Stimulated activated CD4-positive, alpha-beta T cell treated with anti-CD3 and anti-CD28 coated beads, TNF-alpha, amount 100 ng/mL, for 48 hours (primary cell): ENCODE measurements at regions not wholly inside any gene's neighbourhood (a gene's known extent, or its start where the extent isn't known, plus 50 kb on each side); places are given as distances from the start of the nearest gene placed in this dataset.
A peak's percentile ranks its signal among the peaks of the same experiment; 100 is the strongest.

Experiments used
- DNase-seq, 3 donors: peaks; one replicate each; pipeline ENCODE4 v3.0.0-alpha.2; 2020; ENCODE audit warnings: low read depth in 3 of 3

GRCh38 chr3:193780397-193780796 lies 187.4 kb downstream of the OPA1 start:
- DNase-seq, result no peak

DNA sequence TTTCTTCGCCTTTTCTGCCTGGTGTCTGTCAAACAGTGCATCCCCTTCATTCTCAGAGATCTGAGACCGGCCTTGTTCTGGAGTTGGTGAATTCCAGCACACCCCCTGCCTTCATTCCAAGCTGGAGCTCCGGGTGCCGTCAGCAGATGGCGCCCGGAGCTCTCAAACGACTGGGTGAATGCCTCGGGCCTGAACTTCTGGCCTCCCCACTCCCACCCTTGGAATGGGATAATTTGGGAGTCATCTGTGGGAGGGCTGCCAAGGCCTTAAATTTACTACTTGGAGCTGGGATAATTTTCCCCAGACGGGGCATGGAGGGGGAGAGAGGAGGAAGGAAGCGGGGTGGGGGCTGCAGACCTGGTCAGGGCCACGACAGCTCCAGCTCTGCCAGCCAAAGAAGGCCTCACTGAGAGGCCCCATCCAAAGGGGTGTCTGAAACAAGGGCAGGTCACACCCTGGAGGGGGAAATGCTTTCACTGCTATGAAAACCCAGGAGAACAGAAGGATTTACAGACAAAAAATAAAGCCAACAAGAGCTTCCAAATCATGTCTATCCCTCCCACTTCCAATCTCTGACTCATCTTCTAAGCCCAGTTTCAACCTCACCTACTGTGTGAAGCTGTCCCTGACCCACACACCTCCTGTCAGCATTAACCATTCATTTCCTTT lies 187.9 kb downstream of the OPA1 start:
- peak in 2 of 3 donors; percentile 8 to 11 for DNase-seq

DNA sequence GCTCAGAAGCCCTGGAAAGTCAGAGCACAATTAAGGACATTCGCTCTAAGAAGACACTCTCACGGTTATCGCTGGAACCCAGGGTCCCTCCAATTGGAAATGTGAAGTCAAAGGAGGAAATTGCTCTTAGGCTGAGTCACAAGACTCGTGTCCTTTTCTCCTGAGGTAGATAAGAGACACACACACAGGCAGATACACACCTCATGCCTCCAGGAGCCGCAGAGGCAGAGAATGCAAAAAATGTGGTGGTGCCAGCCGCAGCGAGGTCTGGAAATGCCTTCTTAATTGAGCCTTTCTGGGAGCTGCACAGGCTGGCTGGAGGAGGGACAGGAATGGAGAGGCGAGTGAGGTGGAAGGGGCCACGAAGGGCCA lies 189.3 kb downstream of the OPA1 start:
- no peak for DNase-seq

DNA sequence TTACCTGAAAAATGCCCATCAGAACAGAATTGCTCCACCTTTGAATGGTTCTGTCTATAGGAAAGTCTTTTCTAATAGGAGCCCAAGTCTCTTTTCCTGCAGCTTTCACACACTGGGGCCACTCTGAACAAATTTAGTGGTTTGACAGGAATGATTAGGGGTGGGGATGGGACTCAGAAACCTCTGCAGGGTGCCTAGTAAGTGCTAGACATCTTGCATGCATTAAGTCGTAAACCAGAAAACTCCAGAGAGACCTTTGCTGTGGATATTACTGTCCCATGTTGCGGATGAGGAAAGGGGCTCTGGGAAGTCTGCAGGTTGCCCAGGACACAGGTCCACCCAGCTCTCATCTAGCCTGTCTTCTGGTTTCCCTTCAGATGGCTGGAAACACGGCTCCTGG lies 189.7 kb downstream of the OPA1 start:
- DNase-seq, result no peak

DNA sequence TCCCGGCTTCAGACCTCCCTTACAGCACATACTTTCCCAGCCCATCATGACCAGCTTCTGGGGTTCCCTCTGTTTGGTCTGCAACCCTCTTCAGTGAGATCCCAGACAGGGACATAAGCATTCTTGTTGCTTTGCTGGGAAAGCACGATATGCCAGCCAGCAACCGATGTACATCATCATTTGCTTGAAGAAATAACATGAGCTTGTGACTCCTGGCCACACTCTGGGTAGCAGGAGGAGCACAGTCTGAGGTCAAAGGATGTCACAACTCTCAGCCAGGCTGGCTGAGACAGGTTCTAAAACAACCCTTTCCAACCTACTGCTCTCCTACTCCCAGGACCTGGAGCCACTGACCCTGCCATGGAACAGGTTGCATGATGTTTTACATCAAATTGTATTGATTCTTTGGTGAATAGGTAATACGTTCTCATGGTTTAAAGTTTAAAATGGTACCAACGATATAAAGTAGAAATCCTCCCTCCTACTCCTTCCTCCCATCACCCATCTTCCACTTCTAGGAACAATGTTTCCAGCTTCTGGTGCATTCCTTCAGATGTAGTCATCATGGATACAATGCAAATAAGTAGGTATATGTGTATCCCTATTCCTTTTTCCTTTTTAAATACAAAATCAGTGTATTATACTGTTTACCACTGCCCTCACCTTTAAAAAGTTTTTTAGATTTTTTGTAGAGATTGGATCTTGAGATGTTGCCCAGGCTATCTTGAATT lies 190.3 kb downstream of the OPA1 start:
- DNase-seq, result no peak

DNA sequence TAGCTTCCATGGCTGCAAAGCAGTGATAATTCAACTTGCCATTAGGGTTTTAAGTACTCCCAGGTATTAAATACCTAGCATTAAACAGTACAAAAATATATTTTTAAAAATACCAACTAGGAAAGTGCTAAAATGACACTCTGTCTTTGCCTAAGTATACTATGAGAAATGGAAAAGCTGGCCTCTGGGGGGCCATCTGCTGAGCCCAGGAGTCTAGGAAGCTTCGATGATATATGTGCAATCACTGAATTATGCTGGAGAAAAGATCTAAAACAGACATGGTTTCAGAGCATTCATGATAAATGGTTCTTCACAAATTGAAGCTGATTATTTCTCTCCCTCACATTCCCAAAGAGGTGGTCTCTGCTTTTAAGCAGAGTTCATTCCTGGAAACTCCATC lies 191.8 kb downstream of the OPA1 start:
- no peak for DNase-seq

DNA sequence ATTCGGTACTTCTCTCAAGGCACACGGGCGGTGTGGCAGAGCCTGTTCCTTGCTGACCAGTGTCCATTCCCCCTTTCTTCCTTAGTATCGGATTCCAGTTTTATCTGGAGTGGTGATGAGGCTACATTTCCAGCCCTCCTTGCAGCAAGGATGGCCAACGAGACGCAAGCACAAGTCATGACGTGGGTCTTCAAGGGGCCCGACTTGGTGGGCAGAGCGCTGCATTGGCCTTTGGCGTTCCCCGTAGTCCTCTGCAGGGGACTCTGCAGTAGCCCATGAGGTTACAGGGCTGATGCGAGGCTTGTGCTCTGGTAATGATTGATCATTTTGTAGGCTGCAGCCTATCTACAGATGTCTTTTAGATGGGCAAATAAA lies 194.5 kb downstream of the OPA1 start:
- no peak for DNase-seq

- no peak for DNase-seq
These were observed 195.4 kb downstream of the OPA1 start for GRCh38 chr3:193788189-193788991.

- no peak for DNase-seq
These were observed 196.4 kb downstream of the OPA1 start for GRCh38 chr3:193789455-193789854.

- DNase-seq, result no peak
These were observed 197.3 kb downstream of the OPA1 start for GRCh38 chr3:193790086-193790990.

DNA sequence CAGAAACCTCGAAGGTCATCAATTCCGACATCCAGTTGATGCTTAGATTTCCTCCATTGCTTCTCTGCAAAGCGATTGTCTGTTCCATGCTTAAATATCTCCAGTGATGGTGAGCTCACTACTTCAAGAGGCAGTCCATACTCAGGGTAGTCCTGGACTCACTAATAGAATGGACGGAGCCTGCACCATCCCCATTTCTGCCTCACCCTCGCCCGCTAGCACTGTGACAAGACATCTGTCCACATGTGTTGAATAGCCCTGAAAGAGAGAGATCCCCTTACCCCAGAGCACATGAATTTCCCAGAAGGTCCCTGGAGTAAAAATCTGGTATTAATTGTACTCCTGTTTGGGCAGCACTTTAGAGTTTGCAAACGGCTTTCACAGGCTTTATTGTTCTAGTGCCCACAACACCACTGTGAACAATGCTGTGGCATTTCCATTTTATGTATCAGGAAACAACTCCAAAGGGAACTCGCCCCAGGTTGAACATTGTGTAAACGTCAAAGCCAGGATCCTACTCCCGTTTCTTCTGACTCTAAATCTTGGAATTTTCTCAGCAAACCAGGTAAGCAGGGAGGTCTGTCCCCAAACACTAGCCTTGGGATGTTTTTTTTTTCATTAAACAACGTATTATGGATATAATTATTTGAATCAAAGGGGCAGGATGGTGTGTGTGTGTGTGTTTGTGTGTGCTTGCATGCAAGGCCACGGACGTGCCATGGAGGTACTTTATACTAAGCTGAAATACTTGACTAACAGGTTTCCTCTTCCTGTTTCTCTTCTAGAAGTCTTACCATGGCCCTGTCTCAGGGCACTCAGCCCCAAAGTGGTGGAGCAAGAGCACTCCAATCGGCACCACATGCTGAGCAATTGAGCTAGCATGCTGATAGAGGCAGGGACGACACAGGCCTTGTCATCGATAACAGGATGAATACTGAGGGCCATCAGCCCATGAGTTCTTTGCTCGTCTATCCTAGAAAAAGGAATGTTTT lies 198.3 kb downstream of the OPA1 start:
- DNase-seq, result no peak

DNA sequence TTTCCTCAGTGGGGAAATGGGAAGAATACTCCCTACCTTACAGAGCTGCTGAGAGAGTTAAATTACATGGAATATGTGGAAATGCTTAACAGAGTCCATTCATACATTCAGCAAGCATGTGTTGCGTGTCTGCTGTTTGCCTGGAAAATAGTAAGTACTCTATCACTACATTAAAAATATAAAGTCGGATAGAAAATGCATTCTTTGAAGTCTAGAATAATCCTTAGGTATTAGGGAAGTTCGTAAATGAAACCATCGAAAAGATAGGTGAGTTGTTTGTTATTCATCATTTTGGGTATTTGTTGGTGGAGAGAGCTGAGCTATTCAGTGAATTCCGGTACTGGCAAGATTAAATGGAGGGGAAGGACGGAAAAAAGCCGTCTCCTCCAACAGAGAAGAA lies 200.1 kb downstream of the OPA1 start:
- no peak for DNase-seq

- DNase-seq, result no peak
These were observed 201.2 kb downstream of the OPA1 start for GRCh38 chr3:193794002-193794881.

DNA sequence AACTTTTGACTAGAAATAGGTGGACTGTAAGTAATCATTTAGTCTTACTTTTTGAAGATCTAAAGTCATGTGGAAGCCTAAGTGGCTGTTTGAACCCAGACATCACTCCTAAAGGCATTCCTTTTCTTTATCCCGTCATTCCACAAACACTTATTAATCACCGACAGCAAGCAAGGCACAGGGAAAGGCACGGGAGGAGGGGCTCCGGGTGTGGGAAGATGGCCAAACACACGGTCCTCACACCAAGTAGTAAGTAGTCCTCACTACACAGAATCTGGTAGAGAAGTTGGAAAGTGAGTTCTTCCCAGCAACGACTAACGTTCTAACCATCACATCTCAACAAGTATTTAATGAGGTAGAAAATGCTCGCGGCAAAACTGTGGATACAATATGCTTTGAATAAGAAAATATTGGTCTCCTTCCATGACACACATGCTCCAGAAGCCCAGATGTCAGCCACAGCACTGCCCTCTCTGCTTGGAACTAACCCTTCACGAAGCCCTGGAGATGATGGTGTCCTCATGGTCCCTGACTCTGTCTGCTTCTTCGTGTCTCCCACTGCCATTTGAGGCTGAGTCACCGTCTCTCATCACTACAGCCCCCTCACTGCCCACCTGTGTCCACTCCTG lies 202.2 kb downstream of the OPA1 start:
- no peak for DNase-seq

DNA sequence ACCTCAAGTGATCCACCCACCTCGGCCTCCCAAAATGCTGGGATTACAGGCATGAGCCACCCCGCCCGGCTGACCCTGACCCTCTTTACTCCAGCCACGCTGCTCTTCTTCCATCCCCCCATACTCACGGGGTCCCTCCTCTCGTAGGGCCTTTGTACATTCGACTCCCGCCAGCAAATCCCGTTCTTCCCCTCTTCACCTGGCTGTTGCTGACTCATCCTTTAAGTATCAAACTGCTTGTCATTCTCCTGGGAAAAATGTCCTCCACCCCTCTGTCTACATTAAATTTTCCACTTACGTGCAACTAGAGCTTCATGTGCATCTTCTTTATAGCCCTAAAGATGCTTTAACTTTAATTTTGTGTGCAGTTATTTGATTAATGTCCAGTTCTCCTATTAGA lies 203.1 kb downstream of the OPA1 start:
- DNase-seq, result no peak

DNA sequence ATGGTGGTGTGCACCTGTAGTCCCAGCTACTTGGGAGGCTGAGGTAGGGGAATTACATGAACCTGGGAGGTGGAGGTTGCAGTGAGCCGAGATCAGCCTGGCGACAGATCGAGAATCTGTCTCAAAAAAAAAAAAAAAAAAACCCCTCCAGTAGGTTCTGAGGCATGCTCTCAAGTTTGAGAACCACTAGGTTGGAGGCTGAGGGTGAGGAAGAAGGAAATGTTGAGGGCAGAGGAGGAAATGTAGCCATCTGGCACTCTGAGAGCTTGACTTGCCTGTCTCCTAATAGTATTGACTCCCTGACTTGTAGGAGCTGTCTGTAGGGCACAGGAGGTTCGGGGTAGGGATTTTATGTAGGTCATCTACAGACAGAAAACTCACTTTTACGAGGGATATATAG lies 204.6 kb downstream of the OPA1 start:
- DNase-seq, result no peak

- no peak for DNase-seq
These were observed 205.0 kb downstream of the OPA1 start for GRCh38 chr3:193798051-193798450.

- DNase-seq, result no peak
These were observed 207.4 kb downstream of the OPA1 start for GRCh38 chr3:193800138-193801043.
